K562 (cell line): ENCODE measurements at regions not wholly inside any gene's neighbourhood (a gene's known extent, or its start where the extent isn't known, plus 50 kb on each side); places are given as distances from the start of the nearest gene placed in this dataset.

Source experiments
- AFF1 ChIP-seq, 2 experiments: fragments of 450-650 bp; IDR thresholded peaks; 2 replicates each; pipeline ENCODE4 v1.6.1; 2018; ENCODE audit warnings: mild to moderate bottlenecking in 2 of 2, low read depth in 1 of 2; ENCODE audit not compliant: partially characterized antibody in 2 of 2
- FOXA3 ChIP-seq, 2 experiments: fragments of 450-650 bp in 1 of 2; sonication (generic) in 1 of 2; formaldehyde crosslinking; IDR thresholded peaks in 1 of 2; conservative IDR thresholded peaks in 1 of 2; 2 replicates each; pipeline versions ENCODE4 v1.4.0 to v1.8.0; 2020 to 2022; ENCODE audit warnings: mild to moderate bottlenecking in 2 of 2, missing genetic modification reagents in 1 of 2
- KAT8 ChIP-seq: fragments of 450-650 bp; IDR thresholded peaks from 2 replicates; pipeline ENCODE4 v1.6.1; 2016; ENCODE audit warnings: low read depth, mild to moderate bottlenecking
- TAF7 ChIP-seq: fragments of 450-650 bp; IDR thresholded peaks from 2 replicates; pipeline ENCODE4 v1.6.1; 2016; ENCODE audit warnings: missing genetic modification characterization, missing compliant biosample characterization
- ZNF780A ChIP-seq: fragments of 250-450 bp; sonication (Bioruptor Pico); IDR thresholded peaks from 2 replicates; pipeline ENCODE4 v1.5.0; 2021; ENCODE audit warnings: mild to moderate bottlenecking
- ZNF79 ChIP-seq: fragments of 250-450 bp; sonication (Bioruptor Pico); IDR thresholded peaks from 2 replicates; pipeline ENCODE4 v1.4.0; 2020; ENCODE audit warnings: low read depth, mild to moderate bottlenecking, moderate library complexity

GRCh38 chr1:30809514-30810263, 52.1 kb upstream of the LAPTM5 start (continued):
- no peak for TF ChIP-seq AFF1 (IDR thresholded peaks at IDR 0.05; ENCODE audit: low read depth in 1 of 2, partially characterized antibody in 2 of 2)
- TF ChIP-seq ZNF780A (CRISPR knock-in tag): no peak
- no peak for TF ChIP-seq KAT8
- no peak for TF ChIP-seq FOXA3 (CRISPR knock-in tag; conservative IDR thresholded peaks at IDR 0.05 in 1 of 2, IDR thresholded peaks at IDR 0.05 in 1 of 2)
- no peak for TF ChIP-seq ZNF79 (CRISPR knock-in tag)
- TF ChIP-seq TAF7: no peak
